GM21515 (cell line): ENCODE measurements at regions not wholly inside any gene's neighbourhood (a gene's known extent, or its start where the extent isn't known, plus 50 kb on each side); places are given as distances from the start of the nearest gene placed in this dataset.
"Not testable (repeated sequence)": the region's sequence is repeated elsewhere in the genome, so short reads cannot be mapped to it uniquely, and the experiment has no call there.

Experiments used
- ATAC-seq: cut with Tn5 transposase; IDR thresholded peaks from one replicate; pipeline ENCODE4 v1.9.1; 2021; ENCODE audit not compliant: unreplicated experiment

GRCh38 chr6:105553171-105553570 lies 150.3 kb upstream of the PREP start:
- ATAC-seq, result no peak

- no peak for ATAC-seq
These were observed 148.2 kb upstream of the PREP start for GRCh38 chr6:105550955-105551620.

DNA sequence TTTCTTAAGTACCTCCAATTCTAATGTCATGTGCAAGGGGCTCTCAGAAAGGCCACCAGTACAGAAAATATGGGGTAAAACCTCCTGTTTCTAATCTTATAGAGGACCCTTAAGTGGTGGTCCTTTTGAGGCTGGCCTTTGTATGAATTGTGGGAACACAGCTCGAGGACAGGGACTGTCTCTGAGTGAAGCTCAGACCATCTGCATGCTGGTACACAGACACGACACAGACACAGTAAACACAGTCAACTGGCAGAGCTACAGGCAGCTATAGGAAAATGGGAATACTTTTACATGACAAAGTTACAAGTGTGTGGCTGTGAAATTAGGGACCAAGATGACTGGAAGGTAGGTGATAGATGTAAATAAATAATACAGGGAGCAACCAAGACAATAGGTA lies 143.9 kb upstream of the PREP start:
- ATAC-seq, result no peak

DNA sequence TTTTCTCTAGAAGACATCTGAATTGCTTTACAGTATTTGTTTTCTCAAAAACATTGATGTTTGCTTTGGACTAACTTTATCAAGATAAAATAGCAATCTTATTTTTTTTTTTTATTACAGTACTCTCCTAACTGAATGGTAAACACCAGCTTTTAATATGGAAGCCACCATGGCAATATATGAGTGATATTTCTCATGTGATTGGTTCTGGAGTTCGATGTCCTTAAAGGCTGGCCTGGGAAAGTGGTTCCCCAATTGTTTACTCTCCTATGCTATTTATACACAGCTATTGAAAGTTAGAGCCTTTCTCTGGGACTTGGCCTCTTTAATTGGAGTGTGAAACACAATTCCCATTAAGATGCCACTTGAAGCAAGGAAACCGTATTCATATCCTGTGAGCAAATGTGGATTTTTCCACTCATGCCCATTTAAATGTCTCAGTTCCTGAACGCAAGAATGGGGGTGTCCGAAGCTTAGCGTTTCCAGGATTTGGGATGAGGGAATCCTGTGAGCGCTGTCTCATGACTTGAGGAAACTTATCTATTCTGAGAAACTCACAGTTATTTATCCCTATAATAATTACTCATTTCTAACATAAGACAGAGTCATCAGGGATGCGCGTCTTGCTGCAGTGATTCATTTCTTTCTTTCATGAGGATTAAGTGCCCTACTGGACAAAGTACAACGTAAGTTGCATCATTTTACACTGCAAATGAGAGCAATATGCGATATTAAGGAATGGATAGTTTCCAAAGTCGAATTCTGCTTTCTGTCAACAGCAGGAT lies 143.3 kb upstream of the PREP start:
- no peak for ATAC-seq

DNA sequence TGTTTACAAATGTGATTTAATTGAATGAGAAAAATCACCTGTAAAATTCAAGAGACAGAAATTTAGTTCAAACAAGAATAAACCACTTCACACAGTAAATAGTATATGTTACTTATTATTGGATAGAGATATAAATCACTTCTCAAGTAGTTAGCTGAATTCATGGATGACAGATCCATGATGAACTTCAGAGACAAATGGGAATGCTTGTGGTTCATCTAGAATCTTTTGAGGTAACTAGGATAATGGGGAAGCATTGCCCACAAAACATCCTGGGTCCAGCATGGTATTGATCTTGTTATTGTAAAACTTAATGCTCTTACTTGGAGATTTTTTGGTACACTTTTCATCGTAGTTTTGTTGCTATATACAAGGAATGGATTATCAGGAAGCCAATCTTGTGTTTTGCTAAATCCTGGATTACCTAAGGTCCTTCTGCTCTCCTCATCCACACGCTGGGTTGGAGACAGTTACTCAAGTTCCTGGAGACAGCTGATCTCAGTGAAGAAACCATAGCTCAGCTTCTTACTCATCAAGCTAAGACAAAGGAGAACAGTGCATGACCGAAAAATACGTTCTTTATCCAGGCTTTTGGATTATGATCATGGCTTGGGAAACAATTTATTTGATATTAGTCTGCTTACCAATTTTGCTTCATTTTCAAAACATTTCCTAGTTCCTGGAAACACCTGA lies 142.5 kb upstream of the PREP start:
- ATAC-seq, result no peak

GRCh38 chr6:105539911-105540310 lies 137.0 kb upstream of the PREP start:
- ATAC-seq, result no peak

DNA sequence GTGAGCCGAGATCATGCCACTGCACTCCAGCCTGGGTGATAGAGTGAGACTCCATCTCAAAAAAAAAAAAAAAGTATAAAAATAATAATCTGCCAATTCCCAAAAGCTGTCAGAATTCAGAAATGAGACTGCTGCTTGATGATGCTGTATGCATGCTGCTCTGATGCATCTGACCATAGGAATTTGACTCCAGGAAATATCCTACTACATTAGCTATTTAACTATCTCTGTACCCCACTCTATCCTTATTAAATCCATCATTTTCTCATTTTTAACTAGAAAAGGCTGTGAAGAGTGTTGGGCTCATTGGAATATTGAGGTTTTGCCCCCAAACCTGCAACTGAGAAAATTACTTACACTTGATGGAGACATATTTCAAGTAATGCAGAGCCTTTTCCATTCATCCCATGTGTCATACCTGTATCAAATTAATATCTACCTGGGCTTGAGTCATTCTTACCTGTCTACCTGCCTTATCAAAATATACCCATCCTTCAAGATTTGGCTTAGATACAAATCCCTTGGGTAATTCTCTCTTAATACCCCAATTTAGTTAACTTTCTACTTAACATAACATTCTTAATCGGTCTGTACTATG lies 135.2 kb upstream of the PREP start:
- ATAC-seq, result no peak

GRCh38 chr6:105536961-105537360 lies 134.1 kb upstream of the PREP start:
- ATAC-seq, result no peak

GRCh38 chr6:105533301-105533700 lies 130.4 kb upstream of the PREP start:
- no peak for ATAC-seq

DNA sequence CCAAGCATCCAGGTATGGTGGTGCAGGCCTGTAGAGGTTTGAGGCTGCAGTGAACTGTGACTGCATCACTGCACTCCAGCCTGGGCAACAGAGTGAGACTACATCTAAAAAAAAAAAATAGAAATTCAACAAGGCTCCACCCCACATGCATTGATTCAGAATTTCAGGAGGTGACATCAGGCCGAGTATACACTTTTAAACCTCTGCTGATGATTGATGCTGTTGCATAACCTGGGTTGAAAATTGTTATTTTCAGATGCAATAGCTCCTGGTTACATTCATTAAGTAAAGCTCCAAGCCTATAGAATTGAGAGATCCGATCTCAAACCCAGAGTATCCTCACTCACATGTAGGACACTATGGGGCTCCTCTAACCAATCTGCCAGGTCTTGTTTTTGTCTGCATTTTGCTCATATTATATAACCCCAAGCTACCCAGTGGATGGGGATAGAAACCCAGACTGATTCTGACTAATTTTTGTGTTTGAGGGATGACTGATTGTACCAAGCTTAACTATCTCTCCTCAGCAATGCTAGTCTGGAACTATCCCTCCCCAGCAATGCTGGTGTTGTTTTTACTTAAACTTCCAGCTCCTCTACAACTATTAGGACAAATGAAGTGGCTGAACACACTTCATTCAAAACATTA lies 123.5 kb upstream of the PREP start:
- no peak for ATAC-seq

DNA sequence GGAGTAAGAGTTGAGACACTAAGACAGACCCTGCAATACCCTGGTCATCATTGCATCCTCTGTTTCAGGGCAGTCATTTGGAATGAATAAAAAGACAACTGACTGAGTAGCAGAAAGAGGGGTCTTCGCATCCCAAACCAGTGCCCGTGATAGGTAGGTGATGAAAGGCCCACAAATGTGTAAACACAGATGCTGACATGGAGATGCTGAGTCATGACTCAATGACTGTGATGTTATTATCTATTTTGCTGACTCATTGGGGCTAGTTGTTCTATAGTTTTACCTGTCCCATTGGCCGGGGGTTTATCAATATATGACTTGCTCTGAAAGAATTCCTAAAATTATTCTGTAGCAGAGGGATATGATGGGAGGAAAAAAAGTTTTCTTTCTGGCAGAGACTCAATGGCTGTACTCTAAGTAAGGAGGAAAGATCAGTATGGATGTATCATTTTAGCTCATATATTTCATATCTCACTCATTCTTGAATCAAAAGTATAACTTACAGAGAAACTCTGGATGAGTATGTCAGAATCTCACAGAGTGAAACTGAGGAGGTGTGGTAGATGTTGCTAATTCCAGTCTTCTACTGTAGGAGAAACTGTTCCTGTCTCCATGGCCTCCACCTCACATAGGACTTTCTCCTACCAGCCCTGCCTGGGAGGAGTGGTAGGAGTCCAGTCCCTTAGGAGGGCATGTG lies 119.9 kb upstream of the PREP start:
- ATAC-seq, result no peak

- no peak for ATAC-seq
These were observed 117.1 kb upstream of the PREP start for GRCh38 chr6:105519954-105520353.

- ATAC-seq, result not testable (repeated sequence)
These were observed 116.1 kb upstream of the PREP start for GRCh38 chr6:105518993-105519392.

DNA sequence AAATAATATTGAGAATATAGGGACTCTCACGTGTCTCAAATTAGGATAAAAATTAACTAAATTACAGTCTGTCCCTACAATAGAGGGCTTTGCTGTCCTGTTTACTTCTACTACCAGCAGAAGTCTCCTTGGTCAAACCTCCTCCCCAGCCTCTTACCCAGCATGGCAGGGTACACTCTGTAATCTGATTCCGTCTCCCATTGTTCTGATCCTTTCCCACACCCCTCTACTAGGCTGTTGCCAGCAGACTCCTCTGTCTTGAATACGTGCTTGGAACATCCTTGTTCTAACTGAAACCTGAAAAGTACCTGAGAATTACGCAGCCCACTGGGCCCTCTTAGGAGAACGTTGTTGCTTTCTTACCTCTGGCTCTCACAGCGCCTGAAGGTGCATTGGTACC lies 112.2 kb upstream of the PREP start:
- no peak for ATAC-seq

GRCh38 chr6:105514306-105514705 lies 111.4 kb upstream of the PREP start:
- no peak for ATAC-seq

GRCh38 chr6:105511639-105512038 lies 108.8 kb upstream of the PREP start:
- ATAC-seq, result no peak

- ATAC-seq, result no peak
These were observed 107.9 kb upstream of the PREP start for GRCh38 chr6:105510746-105511145.

DNA sequence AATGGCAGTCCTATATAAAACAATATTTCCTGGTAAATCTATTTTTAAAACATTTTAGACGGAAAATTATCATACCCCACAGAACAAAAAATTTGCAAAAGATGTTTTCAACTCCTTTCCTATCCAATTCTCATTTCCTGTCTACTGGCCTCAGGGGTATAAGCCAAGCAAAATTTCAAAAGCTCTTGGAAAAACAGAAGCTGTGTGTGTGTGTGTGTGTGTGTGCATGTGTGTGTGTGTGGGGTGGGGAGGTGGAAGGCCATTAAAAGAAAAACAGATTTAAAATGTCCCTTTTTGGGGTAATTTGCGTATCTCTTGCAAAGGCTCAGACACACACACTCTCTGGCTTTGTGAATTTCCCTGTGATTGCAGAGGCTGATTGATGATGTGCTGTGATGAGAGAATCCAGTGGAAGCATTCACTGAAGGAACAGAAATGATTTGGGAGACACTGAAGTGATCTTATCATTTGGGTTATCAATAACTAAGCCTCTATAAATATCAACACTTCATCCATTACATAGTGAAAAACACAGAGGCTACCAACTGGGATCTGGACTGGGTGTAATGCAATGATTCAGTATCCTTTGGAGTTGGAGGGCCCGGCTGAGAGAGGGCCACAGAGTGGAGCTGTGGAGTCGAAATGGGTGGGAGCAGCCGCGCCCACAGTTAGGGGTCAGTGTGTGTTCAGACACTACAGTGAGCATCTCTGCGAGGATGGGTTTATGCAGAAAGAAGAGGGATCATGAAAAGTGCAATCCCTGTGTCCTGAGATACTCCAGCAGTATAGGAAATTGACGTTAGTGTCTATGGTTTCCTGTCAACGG lies 106.8 kb upstream of the PREP start:
- ATAC-seq, result no peak

- no peak for ATAC-seq
These were observed 104.9 kb upstream of the PREP start for GRCh38 chr6:105507811-105508210.

- ATAC-seq, result no peak
These were observed 101.8 kb upstream of the PREP start for GRCh38 chr6:105504706-105505105.
